ENCODE measurements at regions not wholly inside any gene's neighbourhood (a gene's known extent, or its start where the extent isn't known, plus 50 kb on each side); places are given as distances from the start of the nearest gene placed in this dataset.

DNA sequence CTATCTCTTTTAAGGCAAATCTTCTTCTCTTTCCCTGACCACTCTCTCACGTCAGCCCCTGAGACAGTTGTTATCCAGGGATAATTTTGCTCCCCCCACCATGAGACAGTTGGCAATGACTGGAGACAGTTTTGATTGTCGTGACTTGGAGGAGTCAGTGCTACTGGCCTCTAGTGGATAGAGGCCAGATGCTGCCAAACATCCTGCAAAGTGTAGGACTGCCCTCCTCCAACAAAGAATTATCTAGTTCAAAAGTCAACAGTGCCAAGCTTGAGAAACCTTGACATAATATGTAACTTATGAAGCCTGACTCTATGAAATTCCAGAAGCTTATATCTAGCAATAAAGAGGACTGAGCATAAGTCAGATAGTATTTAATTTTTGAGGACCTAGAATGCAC is 502.1 kb upstream of the IGFBP7 start:
- DNase-seq (peak in 1 of 5 donors; percentile 28), FAIRE-seq (no peak)
- Histone ChIP-seq H3K36me3 (ENCODE audit: control insufficient read depth in 2 of 3, insufficient read depth in 3 of 3, low read length in 3 of 3) (no peaks in the 10 kb centered on the region), H3K9me3 (ENCODE audit: control insufficient read depth in 2 of 3, insufficient read depth in 1 of 3, low read length in 3 of 3) (no peaks in the 10 kb centered on the region), H3K9ac (ENCODE audit: low read length in 3 of 3) (no peak overlapping the region), H3K27me3 (ENCODE audit: control insufficient read depth, insufficient read depth, low read length) (no peaks in the 10 kb centered on the region), H3K4me3 (ENCODE audit: low read length in 3 of 3) (no peak overlapping the region), H3K4me1 (ENCODE audit: control insufficient read depth in 2 of 3, insufficient read depth in 2 of 3, low read depth in 1 of 3, low read length in 3 of 3) (no peaks in the 10 kb centered on the region), H3K27ac (ENCODE audit: low read depth in 2 of 2, low read length in 2 of 2) (no peak overlapping the region)
- TF ChIP-seq, protein P1, sequence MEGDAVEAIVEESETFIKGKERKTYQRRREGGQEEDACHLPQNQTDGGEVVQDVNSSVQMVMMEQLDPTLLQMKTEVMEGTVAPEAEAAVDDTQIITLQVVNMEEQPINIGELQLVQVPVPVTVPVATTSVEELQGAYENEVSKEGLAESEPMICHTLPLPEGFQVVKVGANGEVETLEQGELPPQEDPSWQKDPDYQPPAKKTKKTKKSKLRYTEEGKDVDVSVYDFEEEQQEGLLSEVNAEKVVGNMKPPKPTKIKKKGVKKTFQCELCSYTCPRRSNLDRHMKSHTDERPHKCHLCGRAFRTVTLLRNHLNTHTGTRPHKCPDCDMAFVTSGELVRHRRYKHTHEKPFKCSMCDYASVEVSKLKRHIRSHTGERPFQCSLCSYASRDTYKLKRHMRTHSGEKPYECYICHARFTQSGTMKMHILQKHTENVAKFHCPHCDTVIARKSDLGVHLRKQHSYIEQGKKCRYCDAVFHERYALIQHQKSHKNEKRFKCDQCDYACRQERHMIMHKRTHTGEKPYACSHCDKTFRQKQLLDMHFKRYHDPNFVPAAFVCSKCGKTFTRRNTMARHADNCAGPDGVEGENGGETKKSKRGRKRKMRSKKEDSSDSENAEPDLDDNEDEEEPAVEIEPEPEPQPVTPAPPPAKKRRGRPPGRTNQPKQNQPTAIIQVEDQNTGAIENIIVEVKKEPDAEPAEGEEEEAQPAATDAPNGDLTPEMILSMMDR (IDR thresholded peaks at IDR 0.05; ENCODE audit: borderline replicate concordance, extremely low read depth, insufficient read depth), result no peak
- intact Hi-C loops (cut with DNase I), result no loop called here

DNA sequence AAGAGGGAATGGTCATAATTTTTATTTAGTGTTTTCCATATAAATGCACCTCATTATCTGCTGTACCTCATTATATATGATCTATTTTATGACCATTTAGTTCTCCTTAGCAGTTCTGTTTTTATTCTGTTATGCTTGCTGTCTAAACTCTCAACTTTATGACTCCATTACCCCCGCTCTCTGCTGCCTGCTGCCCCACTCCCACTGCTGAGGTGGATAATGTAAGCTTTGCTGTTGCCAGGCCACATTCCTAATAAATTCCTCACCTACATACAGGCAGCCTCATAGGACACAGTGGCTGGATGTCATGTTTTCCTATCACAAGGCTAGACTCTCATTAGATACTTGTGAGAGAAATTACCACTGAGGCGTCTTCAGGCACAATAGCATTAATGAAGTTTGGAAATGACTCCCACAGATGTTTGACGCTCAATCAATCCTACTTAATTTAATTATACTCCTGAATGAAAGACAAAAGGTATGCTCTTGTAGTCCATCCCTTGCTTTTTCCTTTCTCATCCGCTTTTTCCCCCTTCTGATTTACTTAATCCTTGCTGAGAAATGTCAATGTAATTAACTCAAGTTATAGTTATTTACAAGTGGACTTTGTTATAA is 497.5 kb upstream of the IGFBP7 start:
- intact Hi-C loops (cut with DNase I), result no loop called here
- Histone ChIP-seq H3K4me1 (ENCODE audit: control insufficient read depth in 2 of 3, insufficient read depth in 2 of 3, low read depth in 1 of 3, low read length in 3 of 3) (no peaks in the 10 kb centered on the region), H3K36me3 (ENCODE audit: control insufficient read depth in 2 of 3, insufficient read depth in 3 of 3, low read length in 3 of 3) (no peaks in the 10 kb centered on the region), H3K27ac (ENCODE audit: low read depth in 2 of 2, low read length in 2 of 2) (no peak overlapping the region), H3K4me3 (ENCODE audit: low read length in 3 of 3) (no peak overlapping the region), H3K9me3 (ENCODE audit: control insufficient read depth in 2 of 3, insufficient read depth in 1 of 3, low read length in 3 of 3) (no peaks in the 10 kb centered on the region), H3K27me3 (ENCODE audit: control insufficient read depth, insufficient read depth, low read length) (no peaks in the 10 kb centered on the region), H3K9ac (ENCODE audit: low read length in 3 of 3) (no peak overlapping the region)
- FAIRE-seq (no peak), DNase-seq (peak in 4 of 5 donors; percentile 49 to 80 (median 70))
- TF ChIP-seq, protein P1 (IDR thresholded peaks at IDR 0.05; ENCODE audit: borderline replicate concordance, extremely low read depth, insufficient read depth), result no peak

DNA sequence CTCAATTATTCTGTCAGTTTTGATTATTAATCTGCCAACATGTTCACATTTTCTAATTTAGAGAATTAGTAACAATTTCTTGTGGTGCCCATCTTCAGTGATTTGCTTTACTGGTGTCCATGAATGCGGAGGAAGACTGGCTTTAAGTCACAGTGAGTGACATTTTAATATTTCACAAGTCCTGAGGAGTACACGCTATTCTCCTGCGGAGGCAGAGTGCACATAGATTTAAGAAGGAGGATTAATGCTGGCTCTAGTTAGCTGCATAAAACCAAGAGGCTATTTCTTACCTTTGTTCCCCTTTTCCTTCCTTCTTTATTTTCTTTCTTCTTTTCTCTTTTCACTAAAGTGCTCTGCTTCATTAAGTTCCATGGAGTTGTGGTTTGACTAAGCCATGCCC is 495.2 kb upstream of the IGFBP7 start:
- Histone ChIP-seq H3K9ac (ENCODE audit: low read length in 3 of 3) (no peak overlapping the region), H3K4me3 (ENCODE audit: low read length in 3 of 3) (no peak overlapping the region), H3K9me3 (ENCODE audit: control insufficient read depth in 2 of 3, insufficient read depth in 1 of 3, low read length in 3 of 3) (no peaks in the 10 kb centered on the region), H3K27ac (ENCODE audit: low read depth in 2 of 2, low read length in 2 of 2) (no peak overlapping the region), H3K4me1 (ENCODE audit: control insufficient read depth in 2 of 3, insufficient read depth in 2 of 3, low read depth in 1 of 3, low read length in 3 of 3) (no peaks in the 10 kb centered on the region), H3K27me3 (ENCODE audit: control insufficient read depth, insufficient read depth, low read length) (no peaks in the 10 kb centered on the region), H3K36me3 (ENCODE audit: control insufficient read depth in 2 of 3, insufficient read depth in 3 of 3, low read length in 3 of 3) (no peaks in the 10 kb centered on the region)
- TF ChIP-seq, protein P1 (IDR thresholded peaks at IDR 0.05; ENCODE audit: borderline replicate concordance, extremely low read depth, insufficient read depth), result no peak
- intact Hi-C loops (cut with DNase I), result no loop called here
- DNase-seq (peak in 2 of 5 donors; percentile 24 to 41), FAIRE-seq (no peak)

DNA sequence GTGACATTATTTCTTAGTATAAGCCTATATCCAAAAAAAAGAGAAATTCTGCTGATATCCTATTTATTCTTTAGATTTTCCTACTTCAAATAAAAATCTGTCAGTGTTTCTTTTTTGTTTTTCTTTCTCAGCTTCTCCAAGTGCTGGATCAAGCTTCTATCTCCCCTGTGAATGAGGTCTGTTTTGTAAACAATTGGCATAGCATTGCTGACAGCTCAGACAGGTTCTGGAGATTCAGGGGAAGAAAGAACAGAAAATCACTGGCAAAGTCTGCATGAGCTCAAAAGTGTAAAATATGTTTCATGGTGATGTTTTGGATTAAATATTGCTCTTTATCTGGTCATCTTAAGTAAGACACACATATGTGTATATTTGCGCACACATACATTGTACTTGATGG is 492.0 kb upstream of the IGFBP7 start:
- intact Hi-C loops (cut with DNase I), result no loop called here
- no peak overlapping the region for H3K27ac ChIP-seq (ENCODE audit: low read depth in 2 of 2, low read length in 2 of 2)
- no peaks in the 10 kb centered on the region for H3K9me3 ChIP-seq (ENCODE audit: control insufficient read depth in 2 of 3, insufficient read depth in 1 of 3, low read length in 3 of 3)
- no peaks in the 10 kb centered on the region for H3K4me1 ChIP-seq (ENCODE audit: control insufficient read depth in 2 of 3, insufficient read depth in 2 of 3, low read depth in 1 of 3, low read length in 3 of 3)
- H3K36me3 ChIP-seq (ENCODE audit: control insufficient read depth in 2 of 3, insufficient read depth in 3 of 3, low read length in 3 of 3), result no peaks in the 10 kb centered on the region
- H3K27me3 ChIP-seq (ENCODE audit: control insufficient read depth, insufficient read depth, low read length), result no peaks in the 10 kb centered on the region
- FAIRE-seq (no peak), DNase-seq (no peak)
- TF ChIP-seq, protein P1 (IDR thresholded peaks at IDR 0.05; ENCODE audit: borderline replicate concordance, extremely low read depth, insufficient read depth), result no peak
- H3K9ac ChIP-seq (ENCODE audit: low read length in 3 of 3), result no peak overlapping the region
- H3K4me3 ChIP-seq (ENCODE audit: low read length in 3 of 3), result no peak overlapping the region

Data from kidney (tissue), 13 donors.